RWPE2 (cell line): ENCODE measurements at regions not wholly inside any gene's neighbourhood (a gene's known extent, or its start where the extent isn't known, plus 50 kb on each side); places are given as distances from the start of the nearest gene placed in this dataset.
A peak's percentile ranks its signal among the peaks of the same experiment; 100 is the strongest.

Experiments
- ATAC-seq: fragments of 200-7000 bp; cut with Tn5 transposase; 3 replicates; pipeline ENCODE4 v1.9.1; 2021; ENCODE audit warnings: low read depth
- DNase-seq: peaks from one replicate; pipeline ENCODE4 v3.0.0-alpha.2; 2020; ENCODE audit warnings: low spot score
- H3K27ac ChIP-seq: fragments of 450-650 bp; 2 replicates; pipeline ENCODE4 v1.5.1; 2017; ENCODE audit warnings: mild to moderate bottlenecking; ENCODE audit not compliant: poor library complexity, severe bottlenecking
- H3K27me3 ChIP-seq: fragments of 250-450 bp; sonication (Bioruptor Pico); 2 replicates; pipeline ENCODE4 v1.5.1; 2021; ENCODE audit warnings: mild to moderate bottlenecking, moderate library complexity; ENCODE audit not compliant: insufficient read depth, poor library complexity, severe bottlenecking
- H3K36me3 ChIP-seq: fragments of 250-450 bp; sonication (Bioruptor Pico); 2 replicates; pipeline ENCODE4 v1.5.1; 2020; ENCODE audit warnings: low read depth, mild to moderate bottlenecking, moderate library complexity
- H3K4me1 ChIP-seq: fragments of 250-450 bp; sonication (Bioruptor Pico); 2 replicates; pipeline ENCODE4 v1.5.1; 2021; ENCODE audit warnings: mild to moderate bottlenecking, moderate library complexity; ENCODE audit not compliant: insufficient read depth, poor library complexity, severe bottlenecking
- H3K4me3 ChIP-seq: fragments of 250-450 bp; sonication (Bioruptor Pico); 2 replicates; pipeline ENCODE4 v1.5.1; 2021; ENCODE audit warnings: mild to moderate bottlenecking, moderate library complexity; ENCODE audit not compliant: severe bottlenecking
- H3K9me3 ChIP-seq: fragments of 250-450 bp; sonication (Bioruptor Pico); 2 replicates; pipeline ENCODE4 v1.5.1; 2021; ENCODE audit warnings: mild to moderate bottlenecking, moderate library complexity; ENCODE audit not compliant: severe bottlenecking
- TF ChIP-seq, protein P1 (sequence below): fragments of 450-650 bp; IDR thresholded peaks from one replicate; pipeline ENCODE4 v1.5.1; 2017; ENCODE audit warnings: mild to moderate bottlenecking, moderate library complexity; ENCODE audit not compliant: poor library complexity, severe bottlenecking

DNA sequence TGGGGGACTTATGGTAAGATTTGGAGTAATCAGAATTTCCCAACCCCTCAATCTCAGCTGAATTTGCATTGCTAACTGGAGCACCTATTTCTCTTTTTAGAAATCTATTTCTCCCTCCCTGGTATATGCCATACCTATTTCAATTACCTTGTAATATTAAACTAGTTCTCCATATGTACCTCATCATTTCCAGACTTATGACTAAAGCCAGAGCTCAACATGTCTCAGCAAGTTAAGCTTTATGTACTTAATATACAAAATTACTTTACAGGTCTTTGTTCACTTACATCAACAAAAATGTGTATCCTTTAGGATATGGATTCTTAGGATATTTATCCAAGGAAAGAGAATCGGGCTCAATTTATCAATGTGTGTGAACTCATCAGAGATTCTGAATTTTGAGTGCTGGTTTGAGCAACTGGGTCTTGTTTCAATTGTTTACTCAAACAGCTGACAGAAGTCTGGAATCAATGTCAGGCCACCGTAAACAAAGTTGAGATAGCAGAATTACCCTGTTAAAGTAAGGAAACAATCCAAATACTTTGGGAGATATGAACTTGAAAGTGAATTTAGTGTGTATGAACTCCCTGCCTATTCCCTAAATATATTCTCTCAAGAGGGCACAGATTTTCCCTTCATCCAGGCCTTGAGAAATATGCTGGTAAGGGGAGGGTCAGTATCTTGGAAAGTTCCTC, 199.6 kb downstream of the VEGFC start:
- Histone ChIP-seq H3K27me3 (no peaks in the 10 kb centered on the region), H3K9me3 (no peaks in the 10 kb centered on the region), H3K36me3 (no peaks in the 10 kb centered on the region), H3K4me1 (no peaks in the 10 kb centered on the region), H3K27ac (no peak overlapping the region), H3K4me3 (no peak overlapping the region)
- ATAC-seq = peak; percentile 59; the same call in 2 of the 3 replicates
- TF ChIP-seq, protein P1, sequence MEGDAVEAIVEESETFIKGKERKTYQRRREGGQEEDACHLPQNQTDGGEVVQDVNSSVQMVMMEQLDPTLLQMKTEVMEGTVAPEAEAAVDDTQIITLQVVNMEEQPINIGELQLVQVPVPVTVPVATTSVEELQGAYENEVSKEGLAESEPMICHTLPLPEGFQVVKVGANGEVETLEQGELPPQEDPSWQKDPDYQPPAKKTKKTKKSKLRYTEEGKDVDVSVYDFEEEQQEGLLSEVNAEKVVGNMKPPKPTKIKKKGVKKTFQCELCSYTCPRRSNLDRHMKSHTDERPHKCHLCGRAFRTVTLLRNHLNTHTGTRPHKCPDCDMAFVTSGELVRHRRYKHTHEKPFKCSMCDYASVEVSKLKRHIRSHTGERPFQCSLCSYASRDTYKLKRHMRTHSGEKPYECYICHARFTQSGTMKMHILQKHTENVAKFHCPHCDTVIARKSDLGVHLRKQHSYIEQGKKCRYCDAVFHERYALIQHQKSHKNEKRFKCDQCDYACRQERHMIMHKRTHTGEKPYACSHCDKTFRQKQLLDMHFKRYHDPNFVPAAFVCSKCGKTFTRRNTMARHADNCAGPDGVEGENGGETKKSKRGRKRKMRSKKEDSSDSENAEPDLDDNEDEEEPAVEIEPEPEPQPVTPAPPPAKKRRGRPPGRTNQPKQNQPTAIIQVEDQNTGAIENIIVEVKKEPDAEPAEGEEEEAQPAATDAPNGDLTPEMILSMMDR = no peak
- DNase-seq = no peak

DNA sequence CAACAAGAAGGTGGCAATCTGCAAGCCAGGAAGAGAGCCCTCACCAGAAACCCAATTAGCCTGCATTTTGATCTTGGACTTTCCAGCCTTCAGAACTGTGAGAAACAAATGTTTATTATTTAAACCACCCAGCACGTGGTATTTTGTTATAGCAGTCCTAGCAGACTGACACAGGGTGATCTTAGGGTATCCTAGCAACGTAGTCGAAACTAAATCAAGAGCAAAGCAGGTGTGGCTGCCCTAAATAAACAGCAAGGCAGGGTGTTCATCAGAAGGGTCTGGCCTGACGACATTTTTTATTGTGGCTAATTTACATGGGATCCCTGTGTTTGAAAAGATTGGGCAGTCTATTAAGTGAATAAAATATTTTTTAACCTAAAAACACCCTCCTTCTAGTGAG, 198.8 kb downstream of the VEGFC start:
- DNase-seq (no peak), ATAC-seq (no peak)
- Histone ChIP-seq H3K9me3 (no peaks in the 10 kb centered on the region), H3K4me3 (no peak overlapping the region), H3K36me3 (no peaks in the 10 kb centered on the region), H3K27me3 (no peaks in the 10 kb centered on the region), H3K27ac (no peak overlapping the region), H3K4me1 (no peaks in the 10 kb centered on the region)
- TF ChIP-seq, protein P1 = no peak

DNA sequence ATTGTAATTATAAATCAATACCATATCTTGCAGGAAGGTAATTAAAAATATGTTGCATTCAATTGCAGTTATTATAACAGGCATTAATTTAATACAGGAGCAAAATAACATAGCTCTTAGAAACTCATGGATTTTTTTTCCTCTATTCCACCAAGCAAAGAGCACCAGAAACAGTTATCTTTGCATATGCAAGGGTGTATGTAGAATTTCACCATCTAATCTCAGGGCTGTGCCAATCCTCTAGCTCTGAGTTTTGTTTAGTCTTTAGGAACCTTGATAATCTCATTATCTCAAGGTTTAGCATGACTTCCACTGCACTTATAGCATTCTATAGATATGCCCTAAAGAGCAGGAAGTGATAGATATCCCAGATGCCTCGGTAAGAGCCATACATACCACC, 197.5 kb downstream of the VEGFC start:
- no peak overlapping the region for H3K4me3 ChIP-seq
- TF ChIP-seq, protein P1 = no peak
- no peaks in the 10 kb centered on the region for H3K36me3 ChIP-seq
- no peaks in the 10 kb centered on the region for H3K9me3 ChIP-seq
- no peaks in the 10 kb centered on the region for H3K4me1 ChIP-seq
- no peaks in the 10 kb centered on the region for H3K27me3 ChIP-seq
- H3K27ac ChIP-seq = no peak overlapping the region
- DNase-seq (no peak), ATAC-seq (no peak)

DNA sequence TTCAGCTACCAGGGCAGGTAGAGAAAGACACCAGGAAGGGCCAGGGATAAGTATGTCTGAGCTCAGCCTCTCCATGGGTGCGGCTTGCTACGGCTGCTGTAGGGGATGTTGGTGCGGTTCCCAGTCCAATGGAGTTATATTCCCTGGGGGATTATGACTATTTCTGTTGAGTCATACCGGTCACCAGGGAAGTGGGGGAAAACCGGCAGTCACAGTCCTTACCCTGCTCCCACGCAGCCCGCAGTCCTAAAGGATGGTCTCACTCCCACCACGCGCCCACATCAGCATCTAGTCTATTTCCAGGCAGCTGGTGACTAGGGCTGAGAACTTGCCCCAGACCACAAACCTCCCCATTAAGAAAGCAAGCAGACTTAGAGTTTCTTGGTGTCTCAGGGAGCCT, 191.6 kb downstream of the VEGFC start:
- TF ChIP-seq, protein P1 = no peak

DNA sequence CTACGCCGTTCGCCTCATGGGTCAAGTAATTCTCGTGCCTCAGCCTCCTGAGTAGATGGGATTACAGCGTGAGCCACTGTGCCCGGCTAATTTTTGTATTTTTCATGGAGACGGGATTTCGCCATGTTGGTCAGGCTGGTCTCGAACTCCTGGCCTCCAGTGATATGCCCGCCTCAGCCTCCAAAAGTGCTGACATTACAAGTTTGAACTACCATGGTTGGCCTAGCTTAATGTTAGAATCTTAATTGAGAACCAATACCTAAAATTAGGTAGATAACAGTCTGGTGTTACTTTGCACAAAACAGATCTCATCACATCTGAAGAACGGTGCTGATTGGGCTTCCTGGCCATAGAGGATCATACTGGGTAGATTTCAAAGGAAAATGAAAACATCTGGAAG, 184.9 kb downstream of the VEGFC start:
- H3K4me3 ChIP-seq = no peak overlapping the region
- DNase-seq = no peak
- H3K27ac ChIP-seq = no peak overlapping the region
- TF ChIP-seq, protein P1 = no peak
- no peaks in the 10 kb centered on the region for H3K4me1 ChIP-seq
- no peaks in the 10 kb centered on the region for H3K9me3 ChIP-seq
- H3K36me3 ChIP-seq = no peaks in the 10 kb centered on the region
- no peaks in the 10 kb centered on the region for H3K27me3 ChIP-seq
- no peak for ATAC-seq

More for the DNA sequence above, 191.6 kb downstream of the VEGFC start:
- Histone ChIP-seq H3K4me3 (no peak overlapping the region), H3K9me3 (no peaks in the 10 kb centered on the region), H3K27me3 (no peaks in the 10 kb centered on the region), H3K27ac (no peak overlapping the region), H3K4me1 (no peaks in the 10 kb centered on the region), H3K36me3 (no peaks in the 10 kb centered on the region)
- no peak for ATAC-seq
- no peak for DNase-seq
